Activated B cell treated with CpG ODN at 0.5 μM for 24 hours (primary cell): ENCODE measurements at regions not wholly inside any gene's neighbourhood (a gene's known extent, or its start where the extent isn't known, plus 50 kb on each side); places are given as distances from the start of the nearest gene placed in this dataset.

Source experiments
- ATAC-seq: fragments of 200-7000 bp; cut with Tn5 transposase; one replicate; pipeline ENCODE4 v1.10.0; 2021; ENCODE audit warnings: low read depth, mild to moderate bottlenecking, moderate library complexity
- CTCF ChIA-PET: fragments of 350-600 bp; sonication (Branson Sonifier 250); formaldehyde crosslinking; loops from one replicate; lab custom pipeline; 2021; ENCODE audit warnings: antibody characterized with exemption; lab: Charles Lee
- POLR2A ChIA-PET: fragments of 350-600 bp; sonication (Branson Sonifier 250); formaldehyde crosslinking; loops from one replicate; lab custom pipeline; 2021; ENCODE audit warnings: antibody characterized with exemption; lab: Charles Lee
- DNase-seq: peaks from one replicate; pipeline ENCODE4 v3.0.0; 2022
- H3K27ac Mint-ChIP-seq: one replicate; pipeline ENCODE4 v1.8.0; 2020; ENCODE audit warnings: mixed read lengths
- H3K27me3 Mint-ChIP-seq: one replicate; pipeline ENCODE4 v1.8.0; 2021; ENCODE audit warnings: mixed read lengths
- H3K36me3 Mint-ChIP-seq: one replicate; pipeline ENCODE4 v1.8.0; 2021; ENCODE audit warnings: low read depth, mixed read lengths
- H3K4me1 Mint-ChIP-seq: one replicate; pipeline ENCODE4 v1.8.0; 2021; ENCODE audit warnings: mixed read lengths
- H3K4me3 Mint-ChIP-seq: one replicate; pipeline ENCODE4 v1.8.0; 2020; ENCODE audit warnings: mild to moderate bottlenecking, mixed read lengths
- H3K9me3 Mint-ChIP-seq: one replicate; pipeline ENCODE4 v1.8.0; 2020; ENCODE audit warnings: mixed read lengths
- CTCF ChIP-seq: fragments of 200-600 bp; IDR thresholded peaks from one replicate; pipeline ENCODE4 v1.8.0; 2022; ENCODE audit warnings: antibody characterized with exemption, mild to moderate bottlenecking
- intact Hi-C: fragments of 100-400 bp; cut with micrococcal nuclease; formaldehyde crosslinking; loops from one replicate; pipeline ENCODE4 v1.15.1; 2024

- intact Hi-C loops: no loop called here
- no peaks in the 10 kb centered on the region for H3K36me3 Mint-ChIP-seq
- H3K27ac Mint-ChIP-seq: no peak overlapping the region
- DNase-seq: no peak
- peaks cover 8% of the 10 kb centered on the region for H3K9me3 Mint-ChIP-seq
- TF ChIP-seq CTCF: no peak
- no peaks in the 10 kb centered on the region for H3K4me1 Mint-ChIP-seq
- ATAC-seq: no peak
- H3K27me3 Mint-ChIP-seq: no peaks in the 10 kb centered on the region
- ChIA-PET POLR2A (no interaction called here), CTCF (no interaction called here)
- H3K4me3 Mint-ChIP-seq: no peak overlapping the region
These were observed 1065.8 kb upstream of the GHITM start for GRCh38 chr10:83073472-83073871.

- DNase-seq: no peak
- Mint-ChIP-seq H3K27ac (no peak overlapping the region), H3K27me3 (no peaks in the 10 kb centered on the region), H3K4me3 (no peak overlapping the region), H3K9me3 (peaks cover 8% of the 10 kb centered on the region), H3K4me1 (no peaks in the 10 kb centered on the region), H3K36me3 (no peaks in the 10 kb centered on the region)
- ChIA-PET POLR2A (no interaction called here), CTCF (no interaction called here)
- TF ChIP-seq CTCF: no peak
- intact Hi-C loops: no loop called here
- no peak for ATAC-seq
These were observed 1064.1 kb upstream of the GHITM start for GRCh38 chr10:83075016-83075814.

- intact Hi-C loops: no loop called here
- H3K27ac Mint-ChIP-seq: no peak overlapping the region
- H3K4me1 Mint-ChIP-seq: no peaks in the 10 kb centered on the region
- no peak overlapping the region for H3K4me3 Mint-ChIP-seq
- DNase-seq: no peak
- no peak for TF ChIP-seq CTCF
- no peaks in the 10 kb centered on the region for H3K27me3 Mint-ChIP-seq
- H3K9me3 Mint-ChIP-seq: peaks cover 5% of the 10 kb centered on the region
- no peak for ATAC-seq
- no peaks in the 10 kb centered on the region for H3K36me3 Mint-ChIP-seq
- POLR2A ChIA-PET: no interaction called here
- CTCF ChIA-PET: no interaction called here
These were observed 1063.4 kb upstream of the GHITM start for GRCh38 chr10:83075815-83076355.

GRCh38 chr10:83076443-83076842 lies 1062.9 kb upstream of the GHITM start:
- POLR2A ChIA-PET: no interaction called here
- no peaks in the 10 kb centered on the region for H3K27me3 Mint-ChIP-seq
- CTCF ChIA-PET: no interaction called here
- ATAC-seq (no peak), DNase-seq (no peak)
- peaks cover 5% of the 10 kb centered on the region for H3K9me3 Mint-ChIP-seq
- intact Hi-C loops: no loop called here
- no peak overlapping the region for H3K4me3 Mint-ChIP-seq
- no peak for TF ChIP-seq CTCF
- no peaks in the 10 kb centered on the region for H3K36me3 Mint-ChIP-seq
- no peaks in the 10 kb centered on the region for H3K4me1 Mint-ChIP-seq
- H3K27ac Mint-ChIP-seq: no peak overlapping the region

- no peak for TF ChIP-seq CTCF
- CTCF ChIA-PET: no interaction called here
These were observed 1061.1 kb upstream of the GHITM start for GRCh38 chr10:83078160-83078559.

More at GRCh38 chr10:83078160-83078559, 1061.1 kb upstream of the GHITM start:
- no peak for DNase-seq
- Mint-ChIP-seq H3K9me3 (peaks cover 9% of the 10 kb centered on the region), H3K36me3 (no peaks in the 10 kb centered on the region), H3K27ac (no peak overlapping the region), H3K4me3 (no peak overlapping the region), H3K4me1 (no peaks in the 10 kb centered on the region), H3K27me3 (no peaks in the 10 kb centered on the region)
- no peak for ATAC-seq
- POLR2A ChIA-PET: no interaction called here
- intact Hi-C loops: no loop called here
